B cell (primary cell): ENCODE measurements at regions not wholly inside any gene's neighbourhood (a gene's known extent, or its start where the extent isn't known, plus 50 kb on each side); places are given as distances from the start of the nearest gene placed in this dataset.

ENCODE experiments used
- ATAC-seq: fragments of 200-7000 bp; cut with Tn5 transposase; one replicate; pipeline ENCODE4 v1.10.0; 2021; ENCODE audit warnings: low read depth, mild to moderate bottlenecking, moderate number of reproducible peaks, moderate library complexity
- CTCF ChIA-PET: fragments of 350-600 bp; sonication (Branson Sonifier 250); formaldehyde crosslinking; loops from one replicate; lab custom pipeline; 2021; ENCODE audit warnings: antibody characterized with exemption, inconsistent platforms; lab: Charles Lee
- POLR2A ChIA-PET: fragments of 350-600 bp; sonication (Branson Sonifier 250); formaldehyde crosslinking; loops from one replicate; lab custom pipeline; 2021; ENCODE audit warnings: antibody characterized with exemption; lab: Charles Lee
- DNase-seq: peaks from one replicate; pipeline ENCODE4 v3.0.0; 2013
- H2AFZ ChIP-seq: 2 replicates; pipeline ENCODE4 v1.6.1; 2012; ENCODE audit warnings: mild to moderate bottlenecking, low read depth, low read length; ENCODE audit not compliant: insufficient read depth, poor library complexity, severe bottlenecking
- H3K27ac ChIP-seq, 2 donors: 1 replicate in 1 of 2; 2 replicates in 1 of 2; pipeline ENCODE4 v1.5.1; 2012 to 2013; ENCODE audit warnings: low read length in 2 of 2, mild to moderate bottlenecking in 2 of 2, moderate library complexity in 1 of 2
- H3K27me3 ChIP-seq, 4 experiments: fragments of 200-600 bp in 1 of 4; sonication (generic) in 1 of 4; replicated peaks in 1 of 4; 1 replicate in 2 of 4; 2 replicates in 2 of 4; pipeline versions ENCODE4 v1.6.1 to v1.7.0; 2013 to 2016; ENCODE audit warnings: low read length in 3 of 4, mild to moderate bottlenecking in 2 of 4, mixed read lengths in 1 of 4, moderate library complexity in 1 of 4; ENCODE audit not compliant: insufficient read depth in 4 of 4, control insufficient read depth in 3 of 4; ENCODE audit errors: control extremely low read depth in 1 of 4
- H3K36me3 ChIP-seq, 2 experiments: replicated peaks in 1 of 2; 1 replicate in 1 of 2; 2 replicates in 1 of 2; pipeline versions ENCODE4 v1.6.1 to v1.7.1; 2013; ENCODE audit warnings: low read length in 1 of 2; ENCODE audit not compliant: insufficient read depth in 2 of 2, control insufficient read depth in 1 of 2; ENCODE audit errors: control extremely low read depth in 1 of 2, extremely low read depth in 1 of 2
- H3K4me1 ChIP-seq, 2 donors: fragments of 200-600 bp in 1 of 2; sonication (generic) in 1 of 2; 1 replicate in 1 of 2; 2 replicates in 1 of 2; pipeline versions ENCODE4 v1.5.1 to v1.6.1; 2013 to 2017; ENCODE audit warnings: low read length in 2 of 2; ENCODE audit not compliant: control insufficient read depth in 2 of 2, insufficient read depth in 2 of 2
- H3K4me2 ChIP-seq: replicated peaks from 2 replicates; pipeline ENCODE3; 2012; ENCODE audit warnings: mild to moderate bottlenecking, low read depth, low read length; ENCODE audit not compliant: poor library complexity, severe bottlenecking
- H3K4me3 ChIP-seq, 5 experiments: fragments of 200-600 bp in 1 of 5; sonication (generic) in 1 of 5; 1 replicate in 3 of 5; 2 replicates in 2 of 5; pipeline versions ENCODE4 v1.5.1 to v1.7.0; 2011 to 2016; ENCODE audit warnings: low read length in 4 of 5, mild to moderate bottlenecking in 4 of 5, low read depth in 2 of 5, control low read depth in 1 of 5, moderate library complexity in 1 of 5; ENCODE audit not compliant: insufficient read depth in 1 of 5; ENCODE audit errors: control extremely low read depth in 1 of 5, extremely low read depth in 1 of 5
- H3K79me2 ChIP-seq: fragments of 200-600 bp; sonication (generic); one replicate; pipeline ENCODE4 v1.6.0; 2016; ENCODE audit warnings: low read length; ENCODE audit not compliant: control insufficient read depth, insufficient read depth
- H3K9ac ChIP-seq: fragments of 200-600 bp; sonication (generic); 2 replicates; pipeline ENCODE4 v1.6.1; 2017; ENCODE audit warnings: mild to moderate bottlenecking, low read length, moderate library complexity
- H3K9me3 ChIP-seq, 3 donors: one replicate each; pipeline versions ENCODE4 v1.6.1 to v1.7.1; 2013; ENCODE audit warnings: low read length in 2 of 3; ENCODE audit not compliant: control insufficient read depth in 2 of 3, insufficient read depth in 1 of 3; ENCODE audit errors: control extremely low read depth in 1 of 3
- H4K20me1 ChIP-seq: 2 replicates; pipeline ENCODE4 v1.6.0; 2012; ENCODE audit warnings: mild to moderate bottlenecking, low read length; ENCODE audit not compliant: insufficient read depth, control insufficient read depth, poor library complexity, severe bottlenecking
- H3K27ac Mint-ChIP-seq: one replicate; pipeline ENCODE4 v1.8.0; 2021; ENCODE audit warnings: mixed read lengths
- H3K27me3 Mint-ChIP-seq: one replicate; pipeline ENCODE4 v1.8.0; 2021; ENCODE audit warnings: mixed read lengths
- H3K4me1 Mint-ChIP-seq: one replicate; pipeline ENCODE4 v1.8.0; 2021; ENCODE audit warnings: mixed read lengths
- H3K4me3 Mint-ChIP-seq: one replicate; pipeline ENCODE4 v1.8.0; 2021; ENCODE audit warnings: mixed read lengths
- H3K9me3 Mint-ChIP-seq: one replicate; pipeline ENCODE4 v1.8.0; 2022; ENCODE audit warnings: mixed read lengths; ENCODE audit not compliant: insufficient read depth
- EZH2 ChIP-seq: IDR thresholded peaks from 2 replicates; pipeline ENCODE4 v1.6.1; 2012; ENCODE audit warnings: borderline replicate concordance, low read depth, mild to moderate bottlenecking, moderate library complexity, low read length; ENCODE audit not compliant: insufficient read depth, poor library complexity, severe bottlenecking
- WGBS: methylation state at CpG from one replicate; pipeline ENCODE4 v1.1.5; 2013; ENCODE audit warnings: missing lambda C conversion rate; ENCODE audit not compliant: insufficient coverage; 5-methylcytosine and 5-hydroxymethylcytosine counted together
- intact Hi-C: fragments of 100-400 bp; cut with micrococcal nuclease; formaldehyde crosslinking; loops from one replicate; pipeline ENCODE4 v1.10.0; 2022
- TF ChIP-seq, protein P1 (sequence below): fragments of 200-600 bp; IDR thresholded peaks from one replicate; pipeline ENCODE4 v1.8.0; 2022; ENCODE audit warnings: antibody characterized with exemption, mild to moderate bottlenecking

DNA sequence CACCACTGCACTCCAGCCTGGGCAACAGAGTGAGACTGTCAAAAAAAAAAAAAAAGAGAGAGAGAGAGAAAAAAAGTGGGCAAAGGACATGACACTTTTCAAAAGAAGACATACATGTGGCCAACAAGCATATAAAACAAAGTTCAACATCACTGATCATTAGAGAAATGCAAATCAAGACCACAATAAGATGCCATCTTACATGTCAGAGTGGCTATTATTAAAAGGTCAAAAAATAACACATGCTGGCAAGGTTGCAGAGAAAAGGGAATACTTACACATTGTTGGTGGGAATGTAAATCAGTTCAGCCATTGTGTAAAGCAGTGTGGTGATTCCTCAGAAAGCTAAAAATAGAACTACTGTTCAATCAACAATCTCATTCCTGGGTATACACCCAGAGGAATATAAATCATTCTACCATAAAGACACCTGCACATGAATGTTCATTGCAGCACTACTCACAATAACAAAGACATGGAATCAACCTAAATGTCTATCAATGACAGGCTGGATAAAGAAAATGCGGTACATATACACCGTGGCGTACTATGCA is 94.9 kb upstream of the TRIM2 start:
- 95% methylated on average over 3 of the region's 3 CpGs for WGBS
- no peak for DNase-seq
- no peak for ATAC-seq
- no peak overlapping the region for H3K27ac ChIP-seq
- H3K27me3 Mint-ChIP-seq, result peaks cover 19% of the 10 kb centered on the region
- peak overlapping the region; percentile 17 for H3K4me3 Mint-ChIP-seq
- no peak overlapping the region for H3K4me3 ChIP-seq
- H3K9ac ChIP-seq, result no peak overlapping the region
- CTCF ChIA-PET, result interaction anchor here (0.8 to 10.9 kb wide), 6 partner anchors 9 to 41 kb away, joined by 3 to 89 read pairs (median 4); no protein-coding TSS in a partner anchor
- H3K4me2 ChIP-seq, result no peak overlapping the region
- no peak overlapping the region for H2AFZ ChIP-seq
- peaks cover 29% of the 10 kb centered on the region for H3K4me1 Mint-ChIP-seq
- H3K27me3 ChIP-seq, result peaks cover 0 to 9% (median 6%) of the 10 kb centered on the region in 4 experiments
- H3K79me2 ChIP-seq, result no peaks in the 10 kb centered on the region
- POLR2A ChIA-PET, result interaction anchor here (0.9 kb wide), 1 partner anchor 13 kb away, joined by 5 read pairs; no protein-coding TSS in a partner anchor
- peaks cover 0 to 19% (median 0%) of the 10 kb centered on the region in 3 donors for H3K9me3 ChIP-seq
- H4K20me1 ChIP-seq, result no peaks in the 10 kb centered on the region
- no peak for TF ChIP-seq EZH2
- TF ChIP-seq, protein P1, sequence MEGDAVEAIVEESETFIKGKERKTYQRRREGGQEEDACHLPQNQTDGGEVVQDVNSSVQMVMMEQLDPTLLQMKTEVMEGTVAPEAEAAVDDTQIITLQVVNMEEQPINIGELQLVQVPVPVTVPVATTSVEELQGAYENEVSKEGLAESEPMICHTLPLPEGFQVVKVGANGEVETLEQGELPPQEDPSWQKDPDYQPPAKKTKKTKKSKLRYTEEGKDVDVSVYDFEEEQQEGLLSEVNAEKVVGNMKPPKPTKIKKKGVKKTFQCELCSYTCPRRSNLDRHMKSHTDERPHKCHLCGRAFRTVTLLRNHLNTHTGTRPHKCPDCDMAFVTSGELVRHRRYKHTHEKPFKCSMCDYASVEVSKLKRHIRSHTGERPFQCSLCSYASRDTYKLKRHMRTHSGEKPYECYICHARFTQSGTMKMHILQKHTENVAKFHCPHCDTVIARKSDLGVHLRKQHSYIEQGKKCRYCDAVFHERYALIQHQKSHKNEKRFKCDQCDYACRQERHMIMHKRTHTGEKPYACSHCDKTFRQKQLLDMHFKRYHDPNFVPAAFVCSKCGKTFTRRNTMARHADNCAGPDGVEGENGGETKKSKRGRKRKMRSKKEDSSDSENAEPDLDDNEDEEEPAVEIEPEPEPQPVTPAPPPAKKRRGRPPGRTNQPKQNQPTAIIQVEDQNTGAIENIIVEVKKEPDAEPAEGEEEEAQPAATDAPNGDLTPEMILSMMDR, result no peak
- H3K27ac Mint-ChIP-seq, result peak overlapping the region; percentile 66
- peaks cover 3% of the 10 kb centered on the region for H3K9me3 Mint-ChIP-seq
- no peaks in the 10 kb centered on the region for H3K36me3 ChIP-seq
- H3K4me1 ChIP-seq, result peaks cover 34 to 56% of the 10 kb centered on the region in 2 donors
- intact Hi-C loops, result no loop called here

DNA sequence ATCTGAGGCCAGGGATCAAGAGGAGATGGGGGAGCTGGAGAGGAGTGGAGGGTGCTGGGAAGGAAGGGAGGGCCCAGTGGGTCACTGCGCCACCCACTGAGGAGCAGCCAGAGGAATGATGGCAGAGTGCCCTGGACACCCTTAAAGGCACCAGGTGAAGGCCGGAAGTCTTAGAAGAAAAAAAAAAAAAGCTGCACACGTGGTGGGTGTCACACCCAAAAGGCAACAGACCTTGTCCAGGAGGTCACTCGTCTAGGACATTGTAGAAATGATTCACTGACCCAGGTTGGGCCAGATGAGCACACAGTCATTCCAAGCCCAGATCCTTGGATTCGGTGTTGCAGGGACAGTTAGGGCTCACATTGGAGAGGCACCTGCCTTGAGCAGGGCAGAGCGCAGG is 93.5 kb upstream of the TRIM2 start:
- ChIA-PET CTCF (interaction anchor here (8.0 to 10.9 kb wide), 2 partner anchors 17 to 27 kb away, joined by 69 to 89 read pairs; no protein-coding TSS in a partner anchor), POLR2A (interaction anchor here (0.6 kb wide), 2 partner anchors 139 to 435 kb away, joined by 3 read pairs; no protein-coding TSS in a partner anchor)
- DNase-seq (peak; percentile 21), ATAC-seq (no peak)
- TF ChIP-seq, protein P1, result no peak
- no peak for TF ChIP-seq EZH2
- Mint-ChIP-seq H3K4me1 (peaks cover 29% of the 10 kb centered on the region), H3K4me3 (peak overlapping the region; percentile 24), H3K9me3 (peaks cover 1% of the 10 kb centered on the region), H3K27me3 (peaks cover 9% of the 10 kb centered on the region), H3K27ac (peak overlapping the region; percentile 3)
- Histone ChIP-seq H3K27me3 (peaks cover 0 to 6% (median 3%) of the 10 kb centered on the region in 4 experiments), H2AFZ (no peak overlapping the region), H3K9ac (no peak overlapping the region), H3K4me3 (no peak overlapping the region), H3K9me3 (peaks cover 0 to 19% (median 0%) of the 10 kb centered on the region in 3 donors), H3K4me1 (peaks cover 44 to 66% of the 10 kb centered on the region in 2 donors), H4K20me1 (no peaks in the 10 kb centered on the region), H3K36me3 (no peaks in the 10 kb centered on the region), H3K4me2 (no peak overlapping the region), H3K27ac (no peak overlapping the region), H3K79me2 (no peaks in the 10 kb centered on the region)
- WGBS, result 45% methylated on average over 4 of the region's 6 CpGs
- intact Hi-C loops, result no loop called here
